OCI-LY7 (cell line): ENCODE measurements at regions not wholly inside any gene's neighbourhood (a gene's known extent, or its start where the extent isn't known, plus 50 kb on each side); places are given as distances from the start of the nearest gene placed in this dataset.

Source experiments
- BruUV-seq: library from RNA; stranded (reverse); fragments of 400-500 nt; replicated peaks from 2 replicates; lab custom pipeline; 2021; lab: Mats Ljungman, UMichigan
- CTCF ChIA-PET: fragments of 300-600 bp; sonication (Branson Sonifier 250); formaldehyde crosslinking; loops from one replicate; lab custom pipeline; 2022; ENCODE audit warnings: antibody characterized with exemption; ENCODE audit not compliant: unreplicated experiment; lab: Charles Lee
- POLR2A ChIA-PET: fragments of 300-600 bp; sonication (Branson Sonifier 250); formaldehyde crosslinking; loops from one replicate; lab custom pipeline; 2022; ENCODE audit warnings: antibody characterized with exemption; lab: Charles Lee
- DNase-seq: peaks from one replicate; pipeline ENCODE4 v3.0.0-alpha.2; 2015; ENCODE audit warnings: low spot score
- H2AFZ ChIP-seq: fragments of 200-600 bp; sonication (generic), shearing (Covaris generic); 2 replicates; pipeline ENCODE4 v1.6.1; 2014; ENCODE audit warnings: mild to moderate bottlenecking, antibody characterized with exemption, low read length, moderate library complexity
- H3K27ac ChIP-seq: fragments of 200-600 bp; sonication (generic); 2 replicates; pipeline ENCODE4 v1.5.1; 2014; ENCODE audit warnings: mixed run types, low read depth, mild to moderate bottlenecking, moderate library complexity, low read length, inconsistent platforms; ENCODE audit not compliant: poor library complexity, severe bottlenecking
- H3K36me3 ChIP-seq: fragments of 200-600 bp; sonication (generic); 2 replicates; pipeline ENCODE4 v1.6.1; 2014; ENCODE audit warnings: mild to moderate bottlenecking, antibody characterized with exemption, low read length, moderate library complexity, mixed read lengths; ENCODE audit not compliant: insufficient read depth
- H3K4me1 ChIP-seq: fragments of 200-600 bp; sonication (generic); 2 replicates; pipeline ENCODE4 v1.5.1; 2014; ENCODE audit warnings: mild to moderate bottlenecking, low read length; ENCODE audit not compliant: insufficient read depth, poor library complexity, severe bottlenecking
- H3K4me2 ChIP-seq: fragments of 200-600 bp; sonication (generic); 2 replicates; pipeline ENCODE4 v1.6.1; 2014; ENCODE audit warnings: mild to moderate bottlenecking, low read length
- H3K4me3 ChIP-seq: fragments of 200-600 bp; sonication (generic); 2 replicates; pipeline ENCODE4 v1.5.1; 2014; ENCODE audit warnings: mild to moderate bottlenecking, low read depth, low read length; ENCODE audit not compliant: poor library complexity, severe bottlenecking
- H3K79me2 ChIP-seq: fragments of 200-600 bp; sonication (generic); 2 replicates; pipeline ENCODE4 v1.6.1; 2016; ENCODE audit warnings: low read depth, mild to moderate bottlenecking, low read length, moderate library complexity, mixed read lengths; ENCODE audit not compliant: insufficient read depth
- H3K9me2 ChIP-seq: fragments of 200-600 bp; sonication (generic); 2 replicates; pipeline ENCODE4 v1.6.1; 2016; ENCODE audit warnings: mild to moderate bottlenecking, low read length, mixed read lengths; ENCODE audit not compliant: insufficient read depth
- H3K9me3 ChIP-seq: fragments of 200-600 bp; sonication (generic); 2 replicates; pipeline ENCODE4 v1.6.1; 2014; ENCODE audit warnings: mild to moderate bottlenecking, mixed run types, low read length, mixed read lengths
- H4K20me1 ChIP-seq: fragments of 200-600 bp; sonication (generic); 2 replicates; pipeline ENCODE4 v1.6.1; 2014; ENCODE audit warnings: mild to moderate bottlenecking, antibody characterized with exemption, low read length, moderate library complexity, mixed read lengths; ENCODE audit not compliant: insufficient read depth
- EZH2phosphoT487 ChIP-seq: fragments of 200-600 bp; sonication (generic); IDR thresholded peaks from 2 replicates; pipeline ENCODE4 v1.6.1; 2018; ENCODE audit warnings: low read depth, borderline replicate concordance, mild to moderate bottlenecking, mixed run types, antibody characterized with exemption, low read length, moderate library complexity, mixed read lengths
- intact Hi-C: fragments of 100-400 bp; cut with micrococcal nuclease; formaldehyde crosslinking; loops from one replicate; pipeline ENCODE4 v1.10.0; 2022; ENCODE audit not compliant: unreplicated experiment
- TF ChIP-seq, protein P1 (sequence below): fragments of 200-600 bp; sonication (generic); conservative IDR thresholded peaks from 2 replicates; pipeline ENCODE4 v1.5.1; 2014; ENCODE audit warnings: mild to moderate bottlenecking, antibody characterized with exemption, low read length, moderate library complexity, mixed read lengths

DNA sequence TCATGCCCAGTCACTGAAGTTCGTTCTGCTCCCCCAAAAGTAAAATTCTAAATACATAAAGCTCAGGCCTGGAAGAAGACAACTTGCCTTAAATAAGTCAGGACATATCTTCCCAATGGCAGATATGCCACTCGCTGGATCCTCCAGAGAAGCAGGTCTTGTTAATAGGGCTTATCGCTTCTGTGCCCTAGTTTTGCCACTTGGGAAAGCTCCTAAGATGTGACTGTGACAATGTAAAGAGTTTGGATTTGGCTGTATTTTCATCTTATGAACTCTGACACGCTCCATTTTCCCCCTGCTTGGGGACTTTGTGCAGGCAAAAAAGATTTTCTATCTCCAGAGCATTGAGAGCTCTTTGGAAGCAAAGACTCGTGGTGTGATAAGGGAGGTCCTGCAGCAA lies 279.9 kb downstream of the WDR11 start:
- Histone ChIP-seq H3K36me3 (no peaks in the 10 kb centered on the region), H3K27ac (no peak overlapping the region), H3K4me3 (no peak overlapping the region), H3K4me2 (no peak overlapping the region), H3K9me3 (no peaks in the 10 kb centered on the region), H3K9me2 (no peaks in the 10 kb centered on the region), H3K4me1 (no peaks in the 10 kb centered on the region), H2AFZ (no peak overlapping the region), H3K79me2 (no peaks in the 10 kb centered on the region), H4K20me1 (no peaks in the 10 kb centered on the region; the same call in 1 of the 2 replicates)
- BruUV-seq: no TSS peak
- DNase-seq: no peak
- ChIA-PET CTCF (no interaction called here), POLR2A (interaction anchor here (0.6 to 0.7 kb wide), 2 partner anchors 207 to 258 kb away, joined by 3 to 5 read pairs; no protein-coding TSS in a partner anchor)
- intact Hi-C loops: no loop called here
- no peak for TF ChIP-seq EZH2phosphoT487
- TF ChIP-seq, protein P1, sequence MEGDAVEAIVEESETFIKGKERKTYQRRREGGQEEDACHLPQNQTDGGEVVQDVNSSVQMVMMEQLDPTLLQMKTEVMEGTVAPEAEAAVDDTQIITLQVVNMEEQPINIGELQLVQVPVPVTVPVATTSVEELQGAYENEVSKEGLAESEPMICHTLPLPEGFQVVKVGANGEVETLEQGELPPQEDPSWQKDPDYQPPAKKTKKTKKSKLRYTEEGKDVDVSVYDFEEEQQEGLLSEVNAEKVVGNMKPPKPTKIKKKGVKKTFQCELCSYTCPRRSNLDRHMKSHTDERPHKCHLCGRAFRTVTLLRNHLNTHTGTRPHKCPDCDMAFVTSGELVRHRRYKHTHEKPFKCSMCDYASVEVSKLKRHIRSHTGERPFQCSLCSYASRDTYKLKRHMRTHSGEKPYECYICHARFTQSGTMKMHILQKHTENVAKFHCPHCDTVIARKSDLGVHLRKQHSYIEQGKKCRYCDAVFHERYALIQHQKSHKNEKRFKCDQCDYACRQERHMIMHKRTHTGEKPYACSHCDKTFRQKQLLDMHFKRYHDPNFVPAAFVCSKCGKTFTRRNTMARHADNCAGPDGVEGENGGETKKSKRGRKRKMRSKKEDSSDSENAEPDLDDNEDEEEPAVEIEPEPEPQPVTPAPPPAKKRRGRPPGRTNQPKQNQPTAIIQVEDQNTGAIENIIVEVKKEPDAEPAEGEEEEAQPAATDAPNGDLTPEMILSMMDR: no peak

DNA sequence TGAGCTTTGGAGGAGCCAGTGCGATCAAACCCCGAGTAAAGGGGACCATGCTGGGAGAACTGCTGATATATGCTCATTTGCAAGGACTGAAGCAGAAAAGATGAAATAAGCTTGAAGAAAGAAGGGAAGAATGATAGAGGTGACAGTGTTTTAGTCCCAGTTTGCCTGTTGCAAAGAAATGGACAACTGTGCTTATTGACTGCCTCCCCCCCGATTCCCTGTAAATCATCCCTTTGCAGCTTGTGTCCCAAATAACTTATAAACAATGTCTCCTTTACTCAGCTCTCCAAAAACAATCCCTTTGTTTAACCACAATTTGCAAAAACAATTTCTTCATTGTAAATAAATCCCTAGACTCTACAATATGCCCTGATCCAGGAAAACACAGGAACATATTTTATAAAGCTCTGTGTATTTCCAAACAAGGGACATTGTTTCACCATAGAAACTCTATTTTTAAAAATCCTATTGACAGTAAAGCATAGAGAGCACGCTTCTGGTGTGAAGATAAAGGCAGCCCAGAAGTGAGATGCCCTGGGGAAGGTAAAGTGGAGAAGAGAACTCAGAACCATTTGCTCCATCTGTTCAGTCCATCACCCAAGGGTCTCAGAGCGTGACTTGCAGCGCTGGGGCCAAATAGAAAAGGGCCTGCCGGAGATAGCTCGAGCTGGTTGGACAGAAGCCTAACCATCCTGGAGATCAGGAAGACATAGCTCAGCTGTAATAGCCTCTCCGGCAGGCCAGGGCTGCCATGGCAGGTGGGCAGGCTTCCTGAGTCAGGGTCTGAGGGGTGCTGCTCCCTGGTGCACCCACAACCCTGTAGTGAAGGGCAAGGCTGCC lies 280.5 kb downstream of the WDR11 start:
- no TSS peak for BruUV-seq
- CTCF ChIA-PET: no interaction called here

More for the DNA sequence above, 280.5 kb downstream of the WDR11 start:
- no peak overlapping the region for H3K4me3 ChIP-seq
- POLR2A ChIA-PET: interaction anchor here (0.6 to 0.7 kb wide), 2 partner anchors 207 to 257 kb away, joined by 3 to 5 read pairs; no protein-coding TSS in a partner anchor
- H3K4me2 ChIP-seq: no peak overlapping the region
- H3K27ac ChIP-seq: no peak overlapping the region
- H3K9me3 ChIP-seq: no peaks in the 10 kb centered on the region
- no peaks in the 10 kb centered on the region for H3K9me2 ChIP-seq
- no peaks in the 10 kb centered on the region for H3K4me1 ChIP-seq
- intact Hi-C loops: no loop called here
- TF ChIP-seq, protein P1: no peak
- TF ChIP-seq EZH2phosphoT487: no peak
- DNase-seq: no peak
- H2AFZ ChIP-seq: no peak overlapping the region
- no peaks in the 10 kb centered on the region for H3K36me3 ChIP-seq
- H4K20me1 ChIP-seq: no peaks in the 10 kb centered on the region; the same call in 1 of the 2 replicates
- no peaks in the 10 kb centered on the region for H3K79me2 ChIP-seq
